Endothelial cell of umbilical vein (primary cell): ENCODE measurements at regions not wholly inside any gene's neighbourhood (a gene's known extent, or its start where the extent isn't known, plus 50 kb on each side); places are given as distances from the start of the nearest gene placed in this dataset.

Experiments used
- BruUV-seq: library from RNA; stranded (reverse); fragments of 400-500 nt; replicated peaks from 2 replicates; lab custom pipeline; 2021; lab: Mats Ljungman, UMichigan
- CTCF ChIA-PET: fragments of 300-600, 350-600 bp; sonication (Branson Sonifier 250); formaldehyde crosslinking; loops from one replicate; lab custom pipeline; 2021; ENCODE audit warnings: antibody characterized with exemption, inconsistent platforms; lab: Charles Lee
- POLR2A ChIA-PET: fragments of 300-600, 350-600 bp; sonication (Branson Sonifier 250); formaldehyde crosslinking; loops from one replicate; lab custom pipeline; 2021; ENCODE audit warnings: antibody characterized with exemption, inconsistent platforms; lab: Charles Lee
- DNase-seq: peaks from one replicate; pipeline ENCODE4 v3.0.0-alpha.2; 2011; ENCODE audit warnings: low read depth, low spot score
- FAIRE-seq: peaks from 2 replicates; lab custom pipeline; 2011; peaks lifted over from hg19 to GRCh38; lab: Jason Lieb, UNC
- H2AFZ ChIP-seq: 2 replicates; pipeline ENCODE4 v1.6.0; 2012; ENCODE audit warnings: low read depth, low read length, control low read depth, inconsistent platforms
- H3K27ac ChIP-seq: 2 replicates; pipeline ENCODE4 v1.5.1; 2011; ENCODE audit warnings: low read depth, mild to moderate bottlenecking, control low read depth, low read length, moderate library complexity; ENCODE audit not compliant: insufficient read depth
- H3K27me3 ChIP-seq, 2 experiments: 2 replicates each; pipeline versions ENCODE4 v1.6.0 to v1.6.1; 2011; ENCODE audit warnings: low read length in 2 of 2, mixed read lengths in 1 of 2; ENCODE audit not compliant: control insufficient read depth in 2 of 2, insufficient read depth in 2 of 2
- H3K36me3 ChIP-seq, 2 experiments: 2 replicates in 1 of 2; 3 replicates in 1 of 2; pipeline ENCODE4 v1.5.1; 2011; ENCODE audit warnings: low read length in 2 of 2, mild to moderate bottlenecking in 1 of 2, moderate library complexity in 1 of 2; ENCODE audit not compliant: control insufficient read depth in 2 of 2, insufficient read depth in 2 of 2; ENCODE audit errors: extremely low read depth in 1 of 2
- H3K4me1 ChIP-seq: 3 replicates; pipeline ENCODE4 v1.5.1; 2011; ENCODE audit warnings: mild to moderate bottlenecking, low read length; ENCODE audit not compliant: control insufficient read depth, insufficient read depth; ENCODE audit errors: extremely low read depth
- H3K4me2 ChIP-seq: 2 replicates; pipeline ENCODE4 v1.6.1; 2011; ENCODE audit warnings: low read length, control low read depth, mixed read lengths; ENCODE audit not compliant: insufficient read depth
- H3K4me3 ChIP-seq, 3 experiments: fragments of 200-600 bp in 1 of 3; sonication (generic), shearing (Covaris generic) in 1 of 3; replicated peaks in 1 of 3; 2 replicates each; pipeline ENCODE4 v1.5.1; 2011 to 2016; ENCODE audit warnings: control low read depth in 3 of 3, low read length in 3 of 3, mild to moderate bottlenecking in 2 of 3, inconsistent platforms in 1 of 3, low read depth in 1 of 3, moderate library complexity in 1 of 3; ENCODE audit not compliant: insufficient read depth in 1 of 3
- H3K79me2 ChIP-seq: 2 replicates; pipeline ENCODE4 v1.6.0; 2012; ENCODE audit warnings: low read length, inconsistent platforms; ENCODE audit not compliant: control insufficient read depth, insufficient read depth
- H3K9ac ChIP-seq: replicated peaks from 2 replicates; pipeline ENCODE3; 2011; ENCODE audit warnings: low read length, control low read depth; ENCODE audit not compliant: insufficient read depth; ENCODE audit errors: extremely low read depth
- H3K9me1 ChIP-seq: replicated peaks from 3 replicates; pipeline ENCODE4 v1.6.0; 2011; ENCODE audit warnings: mild to moderate bottlenecking, low read length; ENCODE audit not compliant: control insufficient read depth, insufficient read depth; ENCODE audit errors: extremely low read depth
- H3K9me3 ChIP-seq: replicated peaks from 2 replicates; pipeline ENCODE4 v1.5.1; 2012; ENCODE audit warnings: low read length, inconsistent platforms; ENCODE audit not compliant: control insufficient read depth, insufficient read depth
- H4K20me1 ChIP-seq: replicated peaks from 2 replicates; pipeline ENCODE3; 2011; ENCODE audit warnings: mild to moderate bottlenecking, low read length; ENCODE audit not compliant: control insufficient read depth, insufficient read depth; ENCODE audit errors: extremely low read depth
- CTCF ChIP-seq, 2 donors: IDR thresholded peaks; 1 replicate in 1 of 2; 2 replicates in 1 of 2; pipeline ENCODE4 v1.5.1; 2011; ENCODE audit warnings: low read length in 2 of 2, mild to moderate bottlenecking in 2 of 2, moderate library complexity in 2 of 2, control low read depth in 1 of 2, inconsistent platforms in 1 of 2, low read depth in 1 of 2; ENCODE audit not compliant: insufficient read depth in 1 of 2; ENCODE audit errors: extremely low read depth in 1 of 2
- EZH2 ChIP-seq: IDR thresholded peaks from 2 replicates; pipeline ENCODE4 v1.6.1; 2012; ENCODE audit warnings: borderline replicate concordance, low read depth, mild to moderate bottlenecking, moderate library complexity, low read length, inconsistent platforms; ENCODE audit not compliant: severe bottlenecking
- FOS ChIP-seq: IDR thresholded peaks from 2 replicates; pipeline ENCODE4 v1.6.1; 2011; ENCODE audit warnings: mild to moderate bottlenecking, low read length, moderate library complexity, borderline replicate concordance; ENCODE audit not compliant: insufficient read depth
- GATA2 ChIP-seq: IDR thresholded peaks from 2 replicates; pipeline ENCODE4 v1.7.0; 2011; ENCODE audit warnings: low read depth, mild to moderate bottlenecking, moderate library complexity, mixed read lengths, low read length; ENCODE audit not compliant: insufficient read length, insufficient read depth
- JUN ChIP-seq: IDR thresholded peaks from 2 replicates; pipeline ENCODE4 v1.6.1; 2011; ENCODE audit warnings: borderline replicate concordance, low read depth; ENCODE audit not compliant: insufficient read length, insufficient read depth
- MAX ChIP-seq: IDR thresholded peaks from 2 replicates; pipeline ENCODE4 v1.6.1; 2011; ENCODE audit not compliant: insufficient read depth, insufficient read length
- MYC ChIP-seq: IDR thresholded peaks from one replicate; pipeline ENCODE4 v1.6.1; 2011; ENCODE audit warnings: mild to moderate bottlenecking, low read depth, low read length
- POLR2A ChIP-seq: IDR thresholded peaks from 2 replicates; pipeline ENCODE4 v1.6.1; 2012; ENCODE audit warnings: low read depth, mild to moderate bottlenecking, control low read depth, low read length
- POLR2AphosphoS5 ChIP-seq: IDR thresholded peaks from 2 replicates; pipeline ENCODE4 v1.6.1; 2012; ENCODE audit warnings: low read depth, mild to moderate bottlenecking, control low read depth, low read length, moderate library complexity; ENCODE audit not compliant: insufficient read depth
- dilution Hi-C: fragments of 300-500 bp; cut with MboI; formaldehyde crosslinking; loops from one replicate; pipeline ENCODE4 v1.15.0; 2019; ENCODE audit warnings: low sequenced_read_pairs; ENCODE audit not compliant: extremely low pct_ligation_motif_present
- intact Hi-C: fragments of 100-400 bp; cut with micrococcal nuclease; formaldehyde crosslinking; loops from one replicate; pipeline ENCODE4 v1.10.0; 2022

- no peak overlapping the region for H3K4me3 ChIP-seq
- DNase-seq (no peak), FAIRE-seq (no peak)
- H4K20me1 ChIP-seq = no peaks in the 10 kb centered on the region
- no peak overlapping the region for H3K27ac ChIP-seq
- TF ChIP-seq JUN (no peak), MAX (no peak), FOS (no peak), MYC (no peak), POLR2AphosphoS5 (no peak), CTCF (IDR thresholded peaks at IDR 0.05; ENCODE audit: extremely low read depth in 1 of 2, insufficient read depth in 1 of 2, low read depth in 1 of 2, low read length in 2 of 2) (no peak), POLR2A (no peak), EZH2 (no peak), GATA2 (no peak)
- dilution Hi-C loops = no loop called here
- no peaks in the 10 kb centered on the region for H3K9me1 ChIP-seq
- H2AFZ ChIP-seq = no peak overlapping the region
- intact Hi-C loops = no loop called here
- no peak overlapping the region for H3K9ac ChIP-seq
- BruUV-seq = no TSS peak
- H3K79me2 ChIP-seq = no peaks in the 10 kb centered on the region
- POLR2A ChIA-PET = no interaction called here
- no peaks in the 10 kb centered on the region for H3K27me3 ChIP-seq
- no peaks in the 10 kb centered on the region for H3K9me3 ChIP-seq
- no peaks in the 10 kb centered on the region for H3K36me3 ChIP-seq
- H3K4me1 ChIP-seq = no peaks in the 10 kb centered on the region
- CTCF ChIA-PET = no interaction called here
- no peak overlapping the region for H3K4me2 ChIP-seq
Measured at GRCh38 chr5:152549709-152550108, 144.6 kb upstream of the NMUR2 start.
